Panc1 (cell line): ENCODE measurements at regions not wholly inside any gene's neighbourhood (a gene's known extent, or its start where the extent isn't known, plus 50 kb on each side); places are given as distances from the start of the nearest gene placed in this dataset.

Experiments used
- CTCF ChIP-seq: fragments of 450-650 bp; IDR thresholded peaks from 2 replicates; pipeline ENCODE4 v1.5.1; 2017; ENCODE audit warnings: mild to moderate bottlenecking
- POLR2AphosphoS5 ChIP-seq: IDR thresholded peaks from 2 replicates; pipeline ENCODE4 v1.6.1; 2012; ENCODE audit warnings: mild to moderate bottlenecking, low read depth, low read length, moderate library complexity
- REST ChIP-seq, 2 experiments: IDR thresholded peaks; 2 replicates each; pipeline ENCODE4 v1.6.1; 2011 to 2012; ENCODE audit warnings: low read depth in 2 of 2, control low read depth in 1 of 2, low read length in 1 of 2, mild to moderate bottlenecking in 1 of 2, moderate library complexity in 1 of 2; ENCODE audit not compliant: insufficient read depth in 1 of 2
- SIN3A ChIP-seq: IDR thresholded peaks from 2 replicates; pipeline ENCODE4 v1.6.1; 2012; ENCODE audit warnings: low read depth, mild to moderate bottlenecking, low read length, moderate library complexity, borderline replicate concordance; ENCODE audit not compliant: insufficient read depth

GRCh38 chrX:128781506-128781905 is 729.3 kb upstream of the ACTRT1 start:
- TF ChIP-seq CTCF (peak; percentile 56), POLR2AphosphoS5 (no peak), REST (IDR thresholded peaks at IDR 0.05; ENCODE audit: insufficient read depth in 1 of 2, low read depth in 2 of 2, low read length in 1 of 2) (no peak), SIN3A (no peak)
